ENCODE measurements at regions not wholly inside any gene's neighbourhood (a gene's known extent, or its start where the extent isn't known, plus 50 kb on each side); places are given as distances from the start of the nearest gene placed in this dataset.

DNA sequence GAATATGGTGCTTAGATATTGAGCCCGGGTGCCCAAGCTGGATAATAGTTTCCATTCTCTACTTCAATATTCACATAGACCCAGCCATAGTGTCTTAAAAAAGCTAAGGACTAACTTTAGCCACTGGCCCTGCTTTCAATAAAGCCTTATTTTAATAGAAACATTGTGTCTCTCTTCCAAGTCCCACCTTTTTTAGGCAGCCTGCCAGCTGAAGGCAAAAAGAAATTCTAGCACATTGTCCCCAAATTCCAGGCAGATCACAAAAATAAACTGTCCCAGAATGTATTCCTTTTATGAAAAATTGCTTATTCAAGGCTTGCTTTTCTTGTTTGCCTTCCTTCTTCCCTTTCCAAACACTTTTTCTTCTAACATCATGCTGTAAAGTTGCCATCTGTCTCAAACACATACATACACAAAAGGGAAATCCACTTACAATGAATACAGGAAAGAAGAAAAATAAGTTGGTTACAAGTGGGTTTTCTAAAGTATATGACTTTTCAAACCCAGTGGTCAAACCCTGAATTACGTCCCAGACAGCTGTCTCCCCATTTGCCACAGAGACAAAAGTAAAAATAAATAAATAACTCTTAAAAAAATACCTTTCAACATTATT is 778.5 kb downstream of the BCL11A start:
- Histone ChIP-seq H4K5ac (ENCODE audit: insufficient read length, low read depth, low read length) (no peak overlapping the region), H3K79me1 (ENCODE audit: low read depth, low read length) (no peaks in the 10 kb centered on the region), H2BK12ac (ENCODE audit: low read depth, low read length) (no peak overlapping the region), H3K18ac (ENCODE audit: extremely low read depth, low read length) (no peak overlapping the region), H3K56ac (replicated peaks; ENCODE audit: insufficient read length, low read depth, low read length) (no peak overlapping the region), H2AK5ac (ENCODE audit: low read depth, low read length) (no peak overlapping the region), H3K27me3 (replicated peaks in 1 of 4; ENCODE audit: control insufficient read depth in 3 of 4, extremely low read depth in 1 of 4, insufficient read depth in 3 of 4, low read length in 3 of 4) (no peaks in the 10 kb centered on the region), H4K8ac (ENCODE audit: extremely low read depth, insufficient read depth, low read length) (no peak overlapping the region), H3K36me3 (ENCODE audit: control insufficient read depth in 2 of 4, insufficient read depth in 4 of 4, low read length in 3 of 4) (no peaks in the 10 kb centered on the region), H3K4me2 (ENCODE audit: insufficient read depth in 1 of 2, low read depth in 2 of 2, low read length in 2 of 2) (no peak overlapping the region), H3K23ac (ENCODE audit: insufficient read length) (no peak overlapping the region), H4K91ac (replicated peaks; ENCODE audit: insufficient read length, low read length) (no peak overlapping the region), H2BK15ac (ENCODE audit: low read length) (no peak overlapping the region), H2AFZ (ENCODE audit: low read length) (0 out of 2 replicates have a peak overlapping the region, but pooled peaks have one; percentile 14), H3K4me1 (replicated peaks in 1 of 4; ENCODE audit: control insufficient read depth in 3 of 4, insufficient read depth in 4 of 4, low read length in 3 of 4) (no peaks in the 10 kb centered on the region), H3K4me3 (ENCODE audit: extremely low read depth in 1 of 4, insufficient read depth in 2 of 4, low read depth in 3 of 4, low read length in 4 of 4) (no peak overlapping the region), H2BK5ac (ENCODE audit: low read depth, low read length) (no peak overlapping the region), H3K4ac (replicated peaks; ENCODE audit: insufficient read length, low read depth, low read length) (no peak overlapping the region), H3K14ac (ENCODE audit: insufficient read length) (no peak overlapping the region), H3K9me3 (ENCODE audit: insufficient read depth in 2 of 2, low read depth in 1 of 2, low read length in 1 of 2) (no peaks in the 10 kb centered on the region), H4K20me1 (replicated peaks in 1 of 2; ENCODE audit: control insufficient read depth in 1 of 2, insufficient read depth in 2 of 2, low read length in 2 of 2) (no peaks in the 10 kb centered on the region), H3K27ac (ENCODE audit: low read depth, low read length) (no peak overlapping the region), H3K23me2 (ENCODE audit: low read depth, low read length) (no peaks in the 10 kb centered on the region), H3K79me2 (ENCODE audit: control insufficient read depth in 1 of 2, insufficient read depth in 2 of 2, low read length in 2 of 2) (no peaks in the 10 kb centered on the region), H3K9ac (replicated peaks in 1 of 4; ENCODE audit: extremely low read depth in 1 of 4, low read depth in 3 of 4, low read length in 3 of 4) (no peak overlapping the region), H2BK120ac (replicated peaks; ENCODE audit: low read depth, low read length) (no peak overlapping the region), H2BK20ac (ENCODE audit: low read length) (no peak overlapping the region)
- WGBS, 2 experiments (ENCODE audit: extremely low coverage in 1 of 2, insufficient coverage in 1 of 2, insufficient read length in 1 of 2, insufficient replicate concordance in 2 of 2, low coverage in 1 of 2, low lambda C conversion rate in 2 of 2, missing lambda C conversion rate in 1 of 2) = 93% methylated on average over 2 of the region's 2 CpGs; no CpG with 5 or more reads in 1 of the 2 experiments
- FAIRE-seq = no peak
- ChIA-PET POLR2A (ENCODE audit: partially characterized antibody) (no interaction called here), CTCF (ENCODE audit: partially characterized antibody) (interaction anchor here (1.1 to 1.3 kb wide), 3 partner anchors 13 to 20 kb away, joined by 3 to 6 read pairs (median 5); no protein-coding TSS in a partner anchor)
- no peak for DNase-seq (ENCODE audit: low read depth in 1 of 2, low spot score in 2 of 2)
- TF ChIP-seq ASH2L (IDR thresholded peaks at IDR 0.05; ENCODE audit: low read length) (no peak), POU5F1 (IDR thresholded peaks at IDR 0.05; ENCODE audit: low read depth, low read length) (no peak), CTCF (IDR thresholded peaks at IDR 0.05; ENCODE audit: control extremely low read depth in 1 of 3, insufficient read depth in 1 of 3, low read depth in 1 of 3, low read length in 3 of 3) (peak in 1 of 3 experiments; percentile 17; a peak in 1 of 4 replicates)
